Mucosa of rectum (tissue), 2 donors: ENCODE measurements at regions not wholly inside any gene's neighbourhood (a gene's known extent, or its start where the extent isn't known, plus 50 kb on each side); places are given as distances from the start of the nearest gene placed in this dataset.
"Not testable (repeated sequence)": the region's sequence is repeated elsewhere in the genome, so short reads cannot be mapped to it uniquely, and the experiment has no call there.

Experiments
- H3K27ac ChIP-seq, 2 donors: one replicate each; pipeline ENCODE4 v1.7.0; 2013; ENCODE audit warnings: inconsistent platforms in 2 of 2, low read depth in 2 of 2, low read length in 2 of 2
- H3K27me3 ChIP-seq, 2 donors: one replicate each; pipeline ENCODE4 v1.7.0; 2013; ENCODE audit warnings: low read length in 2 of 2; ENCODE audit not compliant: control insufficient read depth in 2 of 2, insufficient read depth in 2 of 2
- H3K36me3 ChIP-seq, 2 donors: one replicate each; pipeline ENCODE4 v1.7.0; 2013; ENCODE audit warnings: low read length in 2 of 2; ENCODE audit not compliant: control insufficient read depth in 2 of 2, insufficient read depth in 2 of 2
- H3K4me1 ChIP-seq, 2 donors: one replicate each; pipeline ENCODE4 v1.7.0; 2013; ENCODE audit warnings: low read length in 2 of 2, mild to moderate bottlenecking in 1 of 2; ENCODE audit not compliant: control insufficient read depth in 2 of 2, insufficient read depth in 2 of 2
- H3K4me3 ChIP-seq, 2 donors: one replicate each; pipeline ENCODE4 v1.7.0; 2013; ENCODE audit warnings: low read length in 2 of 2
- H3K9ac ChIP-seq, 2 donors: one replicate each; pipeline ENCODE4 v1.7.0; 2013; ENCODE audit warnings: low read length in 2 of 2, low read depth in 1 of 2, mild to moderate bottlenecking in 1 of 2
- H3K9me3 ChIP-seq, 2 donors: one replicate each; pipeline ENCODE4 v1.7.0; 2013; ENCODE audit warnings: low read length in 2 of 2; ENCODE audit not compliant: control insufficient read depth in 2 of 2
- donor health status: healthy.
- donor health status: Normal muscosa, but diverticular disease.

- no peaks in the 10 kb centered on the region for H3K27me3 ChIP-seq
- no peak overlapping the region for H3K4me3 ChIP-seq
- no peak overlapping the region for H3K27ac ChIP-seq
- H3K4me1 ChIP-seq: peaks cover 0 to 4% of the 10 kb centered on the region in 2 donors
- H3K9ac ChIP-seq: no peak overlapping the region
- H3K36me3 ChIP-seq: no peaks in the 10 kb centered on the region
- H3K9me3 ChIP-seq: no peaks in the 10 kb centered on the region
Observed at GRCh38 chr6:6738108-6738507, 149.6 kb downstream of the LY86 start.

DNA sequence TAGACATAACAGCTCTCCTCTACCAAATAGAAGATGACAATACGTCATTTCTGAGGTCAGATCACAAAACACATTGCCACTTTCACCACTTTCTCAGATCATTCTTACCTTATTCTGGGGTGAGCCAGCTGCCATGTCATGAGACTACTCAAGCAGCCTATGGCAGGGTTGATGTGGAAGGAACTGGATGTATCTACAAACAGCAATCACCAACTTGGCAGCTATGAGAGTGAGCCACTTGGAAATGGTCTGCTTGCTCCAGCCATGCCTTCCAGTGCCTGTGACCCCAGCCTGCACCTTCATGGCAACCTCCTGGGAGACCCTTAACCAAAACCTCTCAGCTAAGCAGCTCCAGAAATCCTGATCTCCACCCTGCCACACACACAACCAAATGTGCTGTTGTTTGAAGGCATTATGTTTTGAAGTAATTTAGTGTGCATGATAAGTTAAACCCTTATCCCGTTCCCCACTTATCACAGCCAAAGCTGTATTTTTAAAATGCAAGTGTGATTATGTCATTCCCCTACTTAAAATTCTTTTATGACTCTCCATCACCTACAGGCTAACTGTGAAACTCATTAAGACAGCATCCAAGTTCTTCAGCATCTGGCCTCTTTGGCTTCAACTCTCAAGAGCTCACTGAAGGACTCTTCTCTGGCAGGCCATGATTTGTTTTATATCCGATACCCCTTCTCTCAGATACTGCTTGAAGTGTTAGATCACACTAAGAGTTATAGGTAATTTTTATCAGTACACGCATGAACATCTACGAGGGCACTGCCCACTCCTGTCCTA lies 150.6 kb downstream of the LY86 start:
- H3K4me1 ChIP-seq: peaks cover 0 to 4% of the 10 kb centered on the region in 2 donors
- H3K9ac ChIP-seq: no peak overlapping the region
- H3K27ac ChIP-seq: no peak overlapping the region
- H3K4me3 ChIP-seq: no peak overlapping the region
- no peaks in the 10 kb centered on the region for H3K27me3 ChIP-seq
- no peaks in the 10 kb centered on the region for H3K36me3 ChIP-seq
- H3K9me3 ChIP-seq: no peaks in the 10 kb centered on the region

- H3K4me1 ChIP-seq: no peaks in the 10 kb centered on the region
- H3K4me3 ChIP-seq: no peak overlapping the region
- H3K27ac ChIP-seq: no peak overlapping the region
- H3K9me3 ChIP-seq: no peaks in the 10 kb centered on the region
- no peaks in the 10 kb centered on the region for H3K36me3 ChIP-seq
- no peak overlapping the region for H3K9ac ChIP-seq
- no peaks in the 10 kb centered on the region for H3K27me3 ChIP-seq
Observed at GRCh38 chr6:6740595-6740994, 152.1 kb downstream of the LY86 start.

DNA sequence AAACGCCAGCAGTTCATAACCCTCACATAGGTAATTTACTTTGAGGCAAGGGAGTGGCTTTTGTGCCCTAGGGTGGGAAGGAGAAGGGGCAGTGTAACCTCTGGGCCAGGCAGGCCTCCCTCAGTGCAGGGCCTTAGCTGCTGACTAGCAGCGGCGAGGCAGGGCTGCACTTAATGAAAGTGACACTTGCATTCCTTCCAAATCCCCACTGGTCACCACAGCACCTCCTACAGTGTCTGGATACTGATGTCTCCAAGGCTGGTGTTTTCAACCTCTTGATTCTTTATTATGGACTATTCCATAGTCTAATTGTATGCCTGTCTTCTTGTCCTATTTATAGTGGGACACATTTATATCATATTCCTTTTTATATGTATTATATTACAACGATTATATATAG lies 152.7 kb downstream of the LY86 start:
- Histone ChIP-seq H3K4me1 (no peaks in the 10 kb centered on the region), H3K27ac (no peak overlapping the region), H3K4me3 (no peak overlapping the region), H3K27me3 (no peaks in the 10 kb centered on the region), H3K9ac (no peak overlapping the region), H3K9me3 (no peaks in the 10 kb centered on the region), H3K36me3 (no peaks in the 10 kb centered on the region)

GRCh38 chr6:6742535-6742934 lies 154.0 kb downstream of the LY86 start:
- no peaks in the 10 kb centered on the region for H3K4me1 ChIP-seq
- H3K36me3 ChIP-seq: no peaks in the 10 kb centered on the region
- H3K9me3 ChIP-seq: no peaks in the 10 kb centered on the region
- H3K9ac ChIP-seq: no peak overlapping the region
- no peak overlapping the region for H3K4me3 ChIP-seq
- H3K27ac ChIP-seq: no peak overlapping the region
- no peaks in the 10 kb centered on the region for H3K27me3 ChIP-seq

DNA sequence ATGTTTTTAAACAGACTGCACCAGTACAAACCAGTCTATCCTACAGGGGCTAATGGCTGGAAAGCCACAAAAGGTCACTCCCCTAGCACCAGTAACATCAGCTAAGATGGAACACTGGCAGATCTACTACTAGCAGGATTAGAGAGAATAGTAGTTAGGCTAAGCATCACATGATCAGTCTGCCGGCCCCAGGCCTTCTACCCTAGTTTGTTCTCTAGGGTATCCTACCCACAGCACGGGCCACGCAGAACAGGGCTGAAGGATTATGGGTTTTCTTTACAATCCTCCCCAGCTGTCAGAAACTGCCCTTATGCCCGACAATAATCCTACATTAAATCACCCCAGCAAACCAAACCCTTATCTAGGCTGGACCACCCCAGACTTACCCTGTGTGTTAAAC lies 156.0 kb downstream of the LY86 start:
- Histone ChIP-seq H3K4me1 (peaks cover under 1 to 3% of the 10 kb centered on the region in 2 donors), H3K9me3 (no peaks in the 10 kb centered on the region), H3K36me3 (no peaks in the 10 kb centered on the region), H3K9ac (no peak overlapping the region), H3K27me3 (no peaks in the 10 kb centered on the region), H3K4me3 (no peak overlapping the region), H3K27ac (no peak overlapping the region)

DNA sequence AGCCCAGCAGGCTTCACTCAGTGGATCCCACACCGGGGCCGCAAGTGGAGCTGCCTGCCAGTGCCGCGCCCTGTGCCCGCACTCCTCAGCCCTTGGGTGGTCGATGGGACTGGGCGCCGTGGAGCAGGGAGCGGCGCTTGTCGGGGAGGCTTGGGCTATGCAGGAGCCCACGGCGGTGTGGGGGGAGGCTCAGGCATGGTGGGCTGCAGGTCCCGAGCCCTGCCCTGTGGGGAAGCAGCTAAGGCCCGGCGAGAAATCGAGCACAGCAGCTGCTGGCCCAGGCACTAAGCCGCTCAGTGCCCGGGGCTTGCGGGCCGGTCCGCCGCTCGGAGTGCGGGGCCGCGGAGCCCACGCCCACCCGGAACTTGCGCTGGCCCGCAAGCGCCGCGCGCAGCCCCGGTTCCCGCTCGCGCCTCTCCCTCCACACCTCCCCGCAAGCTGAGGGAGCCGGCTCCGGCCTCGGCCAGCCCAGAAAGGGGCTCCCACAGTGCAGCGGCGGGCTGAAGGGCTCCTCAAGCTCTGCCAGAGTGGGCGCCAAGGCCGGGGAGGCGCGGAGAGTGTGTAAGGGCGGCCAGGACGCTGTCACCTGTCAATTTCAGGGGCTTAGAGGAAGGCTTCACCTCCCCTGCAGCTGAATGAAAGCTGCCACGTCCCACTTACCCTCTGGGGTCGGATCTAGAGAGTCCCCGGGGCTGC lies 157.3 kb downstream of the LY86 start:
- H3K9ac ChIP-seq, H3K9me3 ChIP-seq, H3K4me3 ChIP-seq, H3K36me3 ChIP-seq, H3K27me3 ChIP-seq, H3K27ac ChIP-seq: not testable (repeated sequence)
- H3K4me1 ChIP-seq: peaks cover 11 to 15% of the 10 kb centered on the region in 2 donors

DNA sequence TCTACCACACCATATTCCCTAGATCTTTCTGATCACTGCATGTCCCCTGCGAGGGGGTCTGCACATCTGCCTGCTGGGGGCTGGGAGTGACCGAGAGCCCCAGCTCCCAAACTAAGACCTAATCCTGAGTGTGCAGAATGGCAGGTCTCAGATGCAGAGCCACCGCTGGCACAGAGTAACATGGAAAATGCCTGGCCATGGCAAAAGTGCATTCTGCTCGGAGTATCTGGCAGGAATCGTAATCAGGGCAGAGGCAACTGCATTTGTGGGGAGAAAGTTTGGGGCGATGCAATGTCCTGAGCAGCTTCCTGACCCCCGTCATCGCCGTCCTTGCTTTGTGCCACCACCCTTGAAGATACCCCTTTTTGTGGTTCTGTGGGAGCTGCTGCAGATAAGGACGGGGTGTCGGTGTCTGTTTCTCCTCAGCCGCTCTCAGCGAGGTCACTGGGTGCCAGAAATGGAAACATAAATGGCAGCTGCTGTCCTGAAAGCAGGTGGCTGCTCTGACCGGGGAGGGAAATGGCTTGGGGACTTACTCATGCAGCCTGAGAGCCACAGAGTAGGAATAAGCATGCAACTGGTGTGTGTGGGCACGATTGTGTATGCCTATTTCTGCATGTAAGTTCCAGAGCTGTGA lies 157.9 kb downstream of the LY86 start:
- no peak overlapping the region for H3K4me3 ChIP-seq
- no peak overlapping the region for H3K27ac ChIP-seq
- no peak overlapping the region for H3K9ac ChIP-seq
- no peaks in the 10 kb centered on the region for H3K27me3 ChIP-seq
- no peaks in the 10 kb centered on the region for H3K9me3 ChIP-seq
- peaks cover 18 to 21% of the 10 kb centered on the region in 2 donors for H3K4me1 ChIP-seq
- no peaks in the 10 kb centered on the region for H3K36me3 ChIP-seq

DNA sequence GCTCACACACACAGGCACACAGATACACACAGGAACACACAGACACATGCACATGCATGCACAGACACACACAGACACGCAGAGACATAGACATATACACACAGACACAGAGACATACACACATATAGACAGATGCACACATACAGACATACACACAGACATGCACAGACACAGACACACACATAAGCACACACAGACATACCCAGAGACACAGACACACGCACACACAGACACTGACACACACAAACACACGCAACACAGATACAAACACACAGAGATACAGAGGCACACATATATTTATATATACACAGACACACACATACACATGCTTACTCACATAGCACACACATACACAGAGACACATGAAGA lies 158.4 kb downstream of the LY86 start:
- H3K9ac ChIP-seq: no peak overlapping the region
- peaks cover 22 to 26% of the 10 kb centered on the region in 2 donors for H3K4me1 ChIP-seq
- no peak overlapping the region for H3K27ac ChIP-seq

DNA sequence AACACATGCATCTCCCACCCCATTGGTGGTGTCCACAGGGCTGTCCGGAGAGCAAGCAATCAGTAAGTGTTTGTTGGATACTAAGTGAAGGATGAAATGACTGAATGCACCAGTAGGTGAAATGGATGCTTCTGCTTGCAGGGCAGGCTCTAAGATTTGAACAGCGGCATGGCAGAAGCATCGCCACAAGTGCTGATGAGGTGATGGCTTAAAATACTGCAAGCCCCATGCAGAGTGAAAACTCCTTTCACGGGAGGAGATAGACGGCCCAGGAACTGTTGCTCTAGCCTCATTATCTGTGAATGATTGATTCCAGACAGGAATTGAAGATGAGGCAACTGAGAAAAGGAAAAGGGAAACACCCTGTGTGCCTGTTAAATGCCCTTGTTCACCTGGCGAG lies 158.9 kb downstream of the LY86 start:
- Histone ChIP-seq H3K4me1 (peaks cover 25 to 30% of the 10 kb centered on the region in 2 donors), H3K9me3 (no peaks in the 10 kb centered on the region), H3K36me3 (no peaks in the 10 kb centered on the region), H3K4me3 (no peak overlapping the region), H3K27ac (no peak overlapping the region), H3K27me3 (no peaks in the 10 kb centered on the region), H3K9ac (no peak overlapping the region)

More for the DNA sequence above, 158.4 kb downstream of the LY86 start:
- H3K4me3 ChIP-seq: no peak overlapping the region
- no peaks in the 10 kb centered on the region for H3K9me3 ChIP-seq
- H3K27me3 ChIP-seq: no peaks in the 10 kb centered on the region
- no peaks in the 10 kb centered on the region for H3K36me3 ChIP-seq
